Panc1 (cell line): ENCODE measurements at regions not wholly inside any gene's neighbourhood (a gene's known extent, or its start where the extent isn't known, plus 50 kb on each side); places are given as distances from the start of the nearest gene placed in this dataset.

Source experiments
- ATAC-seq: fragments of 200-7000 bp; cut with Tn5 transposase; 2 replicates; pipeline ENCODE4 v1.9.1; 2020; ENCODE audit warnings: mild to moderate bottlenecking, moderate library complexity
- BruUV-seq: library from RNA; stranded (reverse); fragments of 400-500 nt; replicated peaks from 2 replicates; lab custom pipeline; 2021; lab: Mats Ljungman, UMichigan
- CTCF ChIA-PET: fragments of 300-600 bp; sonication (Branson Sonifier 250); formaldehyde crosslinking; loops from one replicate; lab custom pipeline; 2022; ENCODE audit warnings: antibody characterized with exemption; lab: Charles Lee
- POLR2A ChIA-PET: fragments of 300-600 bp; sonication (Branson Sonifier 250); formaldehyde crosslinking; loops from one replicate; lab custom pipeline; 2022; ENCODE audit warnings: antibody characterized with exemption; lab: Charles Lee
- DNase-seq: peaks from one replicate; pipeline ENCODE4 v3.0.0-alpha.2; 2010; ENCODE audit warnings: low read depth, low spot score
- H3K27ac ChIP-seq: 2 replicates; pipeline ENCODE4 v1.5.1; 2011; ENCODE audit warnings: mild to moderate bottlenecking, low read length, inconsistent platforms
- H3K27me3 ChIP-seq: fragments of 200-500 bp; sonication (Bioruptor generic); 2 replicates; pipeline ENCODE4 v1.6.0; 2014; ENCODE audit warnings: low read length, inconsistent platforms; ENCODE audit not compliant: control insufficient read depth, insufficient read depth
- H3K36me3 ChIP-seq: fragments of 200-500 bp; sonication (Bioruptor generic); 2 replicates; pipeline ENCODE4 v1.5.1; 2014; ENCODE audit warnings: inconsistent platforms, mild to moderate bottlenecking, low read length, moderate library complexity; ENCODE audit not compliant: control insufficient read depth, insufficient read depth
- H3K4me1 ChIP-seq: 2 replicates; pipeline ENCODE4 v1.5.1; 2011; ENCODE audit warnings: inconsistent platforms, mild to moderate bottlenecking, low read length, moderate library complexity; ENCODE audit not compliant: control insufficient read depth, insufficient read depth
- H3K4me3 ChIP-seq, 2 experiments: 2 replicates each; pipeline ENCODE4 v1.5.1; 2011 to 2012; ENCODE audit warnings: low read depth in 2 of 2, low read length in 2 of 2, mild to moderate bottlenecking in 2 of 2, inconsistent platforms in 1 of 2, moderate library complexity in 1 of 2
- H3K9me3 ChIP-seq: fragments of 200-500 bp; sonication (Bioruptor generic); 2 replicates; pipeline ENCODE4 v1.5.1; 2014; ENCODE audit warnings: low read depth, mild to moderate bottlenecking, inconsistent platforms, low read length, moderate library complexity; ENCODE audit not compliant: control insufficient read depth, insufficient read depth
- POLR2AphosphoS5 ChIP-seq: IDR thresholded peaks from 2 replicates; pipeline ENCODE4 v1.6.1; 2012; ENCODE audit warnings: mild to moderate bottlenecking, low read depth, low read length, moderate library complexity
- SIN3A ChIP-seq: IDR thresholded peaks from 2 replicates; pipeline ENCODE4 v1.6.1; 2012; ENCODE audit warnings: low read depth, mild to moderate bottlenecking, low read length, moderate library complexity, borderline replicate concordance; ENCODE audit not compliant: insufficient read depth
- TCF7L2 ChIP-seq: IDR thresholded peaks from 2 replicates; pipeline ENCODE4 v1.6.1; 2011; ENCODE audit warnings: mild to moderate bottlenecking, low read depth, low read length, inconsistent platforms
- in situ Hi-C: cut with HindIII; loops from 2 replicates; pipeline ENCODE4 v1.10.0; 2016; ENCODE audit warnings: low sequenced_read_pairs, low pct_unique_long_range_greater_than_20kb
- intact Hi-C: fragments of 100-400 bp; cut with micrococcal nuclease; formaldehyde crosslinking; loops from one replicate; pipeline ENCODE4 v1.10.0; 2022; ENCODE audit not compliant: unreplicated experiment
- TF ChIP-seq, protein P1 (sequence below), 2 experiments: IDR thresholded peaks; 2 replicates each; pipeline ENCODE4 v1.6.1; 2011 to 2012; ENCODE audit warnings: low read depth in 2 of 2, control low read depth in 1 of 2, low read length in 1 of 2, mild to moderate bottlenecking in 1 of 2, moderate library complexity in 1 of 2; ENCODE audit not compliant: insufficient read depth in 1 of 2
- TF ChIP-seq, protein P2 (sequence below): fragments of 450-650 bp; IDR thresholded peaks from 2 replicates; pipeline ENCODE4 v1.5.1; 2017; ENCODE audit warnings: mild to moderate bottlenecking

DNA sequence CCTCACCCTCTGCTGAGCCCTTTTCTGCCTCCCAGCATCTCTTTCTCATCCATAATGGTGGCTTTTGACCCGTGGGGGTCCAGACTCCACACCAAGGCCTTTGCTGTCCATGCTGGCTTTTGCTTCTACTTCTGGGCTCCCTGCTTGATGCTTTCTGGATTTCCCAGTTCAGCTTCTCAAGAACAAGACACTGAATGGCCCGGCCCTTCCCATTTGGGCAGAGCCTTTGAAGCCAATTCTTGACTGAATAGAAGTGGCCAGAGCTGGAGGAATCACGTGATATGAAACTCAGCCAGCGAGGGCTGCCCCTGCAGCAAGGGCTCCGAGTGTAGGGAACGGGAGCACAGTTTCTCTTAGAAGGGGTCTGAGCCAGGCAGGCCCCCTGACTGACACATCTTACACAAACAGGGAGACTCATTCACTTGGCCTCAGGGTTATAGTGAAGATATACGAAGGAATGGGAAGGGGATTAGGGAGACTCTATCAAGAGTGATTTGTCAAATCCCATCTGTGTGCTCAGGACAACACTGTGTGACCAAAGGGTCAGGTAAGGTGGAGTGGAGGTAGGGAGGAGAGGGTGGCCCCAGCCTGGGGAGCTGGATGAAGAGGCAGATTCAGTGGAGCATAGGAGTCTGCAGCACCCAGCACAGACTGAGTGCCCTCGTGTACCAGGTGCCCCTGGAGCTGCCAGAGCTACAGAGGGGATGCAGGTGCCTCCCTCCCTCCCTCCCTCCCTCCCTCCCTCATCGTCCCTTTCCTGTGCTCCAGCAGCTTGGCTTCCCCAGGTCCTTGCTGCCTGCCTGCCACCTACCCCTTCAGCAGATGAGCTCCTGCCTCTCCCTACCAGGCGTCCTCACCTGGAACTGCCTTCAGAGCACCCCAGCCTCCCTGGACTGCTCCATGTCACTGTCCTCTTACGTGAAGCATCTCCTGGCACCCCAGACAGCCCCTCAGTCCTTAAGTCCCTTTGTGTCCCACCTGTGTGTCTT, 106.0 kb downstream of the TRIM29 start:
- DNase-seq (no peak), ATAC-seq (0 out of 2 replicates have a peak, but pooled peaks have one; percentile 47)
- Histone ChIP-seq H3K4me3 (no peak overlapping the region), H3K27ac (no peak overlapping the region), H3K36me3 (no peaks in the 10 kb centered on the region), H3K27me3 (peaks cover 6% of the 10 kb centered on the region), H3K4me1 (no peaks in the 10 kb centered on the region), H3K9me3 (no peaks in the 10 kb centered on the region)
- BruUV-seq, result no TSS peak
- POLR2A ChIA-PET, result no interaction called here
- intact Hi-C loops (no loop called here), in situ Hi-C loops (no loop called here)
- CTCF ChIA-PET, result interaction anchor here (0.6 kb wide), 1 partner anchor 43 kb away, joined by 4 read pairs; no protein-coding TSS in a partner anchor
- TF ChIP-seq, protein P1, sequence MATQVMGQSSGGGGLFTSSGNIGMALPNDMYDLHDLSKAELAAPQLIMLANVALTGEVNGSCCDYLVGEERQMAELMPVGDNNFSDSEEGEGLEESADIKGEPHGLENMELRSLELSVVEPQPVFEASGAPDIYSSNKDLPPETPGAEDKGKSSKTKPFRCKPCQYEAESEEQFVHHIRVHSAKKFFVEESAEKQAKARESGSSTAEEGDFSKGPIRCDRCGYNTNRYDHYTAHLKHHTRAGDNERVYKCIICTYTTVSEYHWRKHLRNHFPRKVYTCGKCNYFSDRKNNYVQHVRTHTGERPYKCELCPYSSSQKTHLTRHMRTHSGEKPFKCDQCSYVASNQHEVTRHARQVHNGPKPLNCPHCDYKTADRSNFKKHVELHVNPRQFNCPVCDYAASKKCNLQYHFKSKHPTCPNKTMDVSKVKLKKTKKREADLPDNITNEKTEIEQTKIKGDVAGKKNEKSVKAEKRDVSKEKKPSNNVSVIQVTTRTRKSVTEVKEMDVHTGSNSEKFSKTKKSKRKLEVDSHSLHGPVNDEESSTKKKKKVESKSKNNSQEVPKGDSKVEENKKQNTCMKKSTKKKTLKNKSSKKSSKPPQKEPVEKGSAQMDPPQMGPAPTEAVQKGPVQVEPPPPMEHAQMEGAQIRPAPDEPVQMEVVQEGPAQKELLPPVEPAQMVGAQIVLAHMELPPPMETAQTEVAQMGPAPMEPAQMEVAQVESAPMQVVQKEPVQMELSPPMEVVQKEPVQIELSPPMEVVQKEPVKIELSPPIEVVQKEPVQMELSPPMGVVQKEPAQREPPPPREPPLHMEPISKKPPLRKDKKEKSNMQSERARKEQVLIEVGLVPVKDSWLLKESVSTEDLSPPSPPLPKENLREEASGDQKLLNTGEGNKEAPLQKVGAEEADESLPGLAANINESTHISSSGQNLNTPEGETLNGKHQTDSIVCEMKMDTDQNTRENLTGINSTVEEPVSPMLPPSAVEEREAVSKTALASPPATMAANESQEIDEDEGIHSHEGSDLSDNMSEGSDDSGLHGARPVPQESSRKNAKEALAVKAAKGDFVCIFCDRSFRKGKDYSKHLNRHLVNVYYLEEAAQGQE (IDR thresholded peaks at IDR 0.05; ENCODE audit: insufficient read depth in 1 of 2, low read depth in 2 of 2, low read length in 1 of 2), result no peak
- TF ChIP-seq, protein P2, sequence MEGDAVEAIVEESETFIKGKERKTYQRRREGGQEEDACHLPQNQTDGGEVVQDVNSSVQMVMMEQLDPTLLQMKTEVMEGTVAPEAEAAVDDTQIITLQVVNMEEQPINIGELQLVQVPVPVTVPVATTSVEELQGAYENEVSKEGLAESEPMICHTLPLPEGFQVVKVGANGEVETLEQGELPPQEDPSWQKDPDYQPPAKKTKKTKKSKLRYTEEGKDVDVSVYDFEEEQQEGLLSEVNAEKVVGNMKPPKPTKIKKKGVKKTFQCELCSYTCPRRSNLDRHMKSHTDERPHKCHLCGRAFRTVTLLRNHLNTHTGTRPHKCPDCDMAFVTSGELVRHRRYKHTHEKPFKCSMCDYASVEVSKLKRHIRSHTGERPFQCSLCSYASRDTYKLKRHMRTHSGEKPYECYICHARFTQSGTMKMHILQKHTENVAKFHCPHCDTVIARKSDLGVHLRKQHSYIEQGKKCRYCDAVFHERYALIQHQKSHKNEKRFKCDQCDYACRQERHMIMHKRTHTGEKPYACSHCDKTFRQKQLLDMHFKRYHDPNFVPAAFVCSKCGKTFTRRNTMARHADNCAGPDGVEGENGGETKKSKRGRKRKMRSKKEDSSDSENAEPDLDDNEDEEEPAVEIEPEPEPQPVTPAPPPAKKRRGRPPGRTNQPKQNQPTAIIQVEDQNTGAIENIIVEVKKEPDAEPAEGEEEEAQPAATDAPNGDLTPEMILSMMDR, result no peak
- TF ChIP-seq POLR2AphosphoS5 (no peak), TCF7L2 (no peak), SIN3A (no peak)

DNA sequence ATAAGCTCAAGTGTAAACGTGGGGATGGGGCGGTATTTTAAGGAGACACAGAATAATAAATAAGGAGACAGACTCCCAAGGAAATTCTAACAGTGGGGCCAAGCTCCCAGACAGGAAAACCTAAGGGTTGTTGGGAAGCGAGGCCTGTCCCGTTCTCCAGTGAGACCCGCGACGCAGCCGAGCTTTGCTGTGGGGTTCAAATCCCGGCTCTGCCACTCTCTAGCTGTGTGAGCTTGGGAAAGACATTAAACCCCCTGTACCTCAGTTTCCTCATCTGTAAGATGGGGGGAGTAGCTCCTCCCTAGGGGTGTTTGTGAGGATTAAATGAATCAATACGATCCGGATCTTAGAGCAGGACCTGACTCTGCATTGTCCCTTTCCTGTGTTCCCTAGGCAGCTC, 106.8 kb downstream of the TRIM29 start:
- TF ChIP-seq SIN3A (no peak), POLR2AphosphoS5 (no peak), TCF7L2 (no peak)
- TF ChIP-seq, protein P1 (IDR thresholded peaks at IDR 0.05; ENCODE audit: insufficient read depth in 1 of 2, low read depth in 2 of 2, low read length in 1 of 2), result no peak
- TF ChIP-seq, protein P2, result no peak
- no peaks in the 10 kb centered on the region for H3K4me1 ChIP-seq
- intact Hi-C loops (no loop called here), in situ Hi-C loops (no loop called here)
- no peaks in the 10 kb centered on the region for H3K36me3 ChIP-seq
- no peaks in the 10 kb centered on the region for H3K9me3 ChIP-seq
- ChIA-PET POLR2A (no interaction called here), CTCF (no interaction called here)
- no peak for ATAC-seq
- peaks cover under 1% of the 10 kb centered on the region for H3K27me3 ChIP-seq
- H3K4me3 ChIP-seq, result no peak overlapping the region
- H3K27ac ChIP-seq, result no peak overlapping the region
- no TSS peak for BruUV-seq
- DNase-seq, result no peak
